ENCODE measurements at regions not wholly inside any gene's neighbourhood (a gene's known extent, or its start where the extent isn't known, plus 50 kb on each side); places are given as distances from the start of the nearest gene placed in this dataset.
"Not testable (repeated sequence)": the region's sequence is repeated elsewhere in the genome, so short reads cannot be mapped to it uniquely, and the experiment has no call there.

DNA sequence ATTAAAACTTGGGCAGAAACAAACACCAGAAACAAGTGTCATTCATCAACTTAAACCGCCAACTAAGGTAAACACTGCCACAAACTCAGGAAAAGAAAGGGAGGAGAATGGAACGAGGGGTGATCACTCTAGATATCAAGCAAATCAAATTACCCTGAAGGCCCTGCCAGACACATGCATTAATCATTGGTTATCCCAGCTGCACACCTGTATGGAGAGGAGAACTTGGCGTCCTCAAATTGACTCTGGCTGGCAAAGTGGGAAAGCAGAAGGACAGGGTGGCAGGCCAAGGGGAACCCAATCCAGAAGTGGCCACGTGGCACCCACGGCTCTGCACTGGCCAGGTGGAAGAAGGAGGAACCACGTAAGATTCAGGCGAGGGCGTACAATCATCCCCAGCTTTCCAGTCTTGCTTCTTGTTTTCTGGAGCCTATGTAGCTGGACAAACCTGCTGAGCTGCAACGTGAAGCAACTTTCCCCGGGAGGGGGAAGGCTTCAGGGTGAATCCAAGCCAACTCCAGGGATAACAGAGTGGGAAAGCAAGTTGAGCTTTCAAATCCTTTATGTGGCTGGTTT, 156.2 kb upstream of the JARID2 start:
- no peak for DNase-seq

GRCh38 chr6:15090145-15090579, 155.7 kb upstream of the JARID2 start:
- no peak for DNase-seq

- no peak for DNase-seq
Measured at GRCh38 chr6:15090745-15091384, 155.0 kb upstream of the JARID2 start.

GRCh38 chr6:15096894-15097837, 148.7 kb upstream of the JARID2 start:
- DNase-seq = no peak

DNA sequence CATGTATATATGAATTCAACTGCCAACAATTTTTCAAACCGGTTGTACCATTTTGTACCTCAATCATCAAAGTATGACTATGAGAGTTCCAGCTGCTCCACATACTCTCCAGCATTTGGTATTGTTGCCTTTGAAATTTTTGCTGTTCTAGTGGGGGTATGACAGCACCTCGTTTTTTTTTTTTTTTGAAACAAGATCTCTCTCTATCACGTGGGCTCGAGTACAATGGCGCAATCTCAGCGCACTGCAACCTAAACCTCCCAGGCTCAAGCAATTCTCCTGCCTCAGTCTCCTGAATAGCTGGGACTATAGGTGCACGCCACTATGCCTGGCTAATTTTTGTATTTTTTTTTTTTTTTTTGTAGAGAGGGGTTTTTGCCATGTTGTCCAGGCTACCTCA, 144.7 kb upstream of the JARID2 start:
- DNase-seq = no peak

DNA sequence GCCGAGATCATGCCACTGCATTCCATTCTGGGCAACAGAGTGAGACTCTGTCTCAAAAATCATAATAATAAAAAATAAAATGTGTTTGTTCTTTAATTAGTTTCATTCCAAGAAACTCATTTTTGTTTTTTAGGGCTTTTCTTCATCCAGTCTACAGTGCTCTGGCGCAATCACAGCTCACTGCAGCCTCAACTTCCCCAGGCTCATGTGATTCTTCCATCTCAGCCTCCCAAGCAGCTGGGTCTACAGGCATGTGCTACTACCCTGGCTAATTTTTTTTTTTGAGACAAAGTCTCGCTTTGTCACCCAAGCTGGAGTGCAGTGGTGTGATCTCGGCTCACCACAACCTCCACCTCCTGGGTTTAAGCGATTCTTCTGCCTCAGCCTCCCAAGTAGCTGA, 143.6 kb upstream of the JARID2 start:
- no peak for DNase-seq

DNA sequence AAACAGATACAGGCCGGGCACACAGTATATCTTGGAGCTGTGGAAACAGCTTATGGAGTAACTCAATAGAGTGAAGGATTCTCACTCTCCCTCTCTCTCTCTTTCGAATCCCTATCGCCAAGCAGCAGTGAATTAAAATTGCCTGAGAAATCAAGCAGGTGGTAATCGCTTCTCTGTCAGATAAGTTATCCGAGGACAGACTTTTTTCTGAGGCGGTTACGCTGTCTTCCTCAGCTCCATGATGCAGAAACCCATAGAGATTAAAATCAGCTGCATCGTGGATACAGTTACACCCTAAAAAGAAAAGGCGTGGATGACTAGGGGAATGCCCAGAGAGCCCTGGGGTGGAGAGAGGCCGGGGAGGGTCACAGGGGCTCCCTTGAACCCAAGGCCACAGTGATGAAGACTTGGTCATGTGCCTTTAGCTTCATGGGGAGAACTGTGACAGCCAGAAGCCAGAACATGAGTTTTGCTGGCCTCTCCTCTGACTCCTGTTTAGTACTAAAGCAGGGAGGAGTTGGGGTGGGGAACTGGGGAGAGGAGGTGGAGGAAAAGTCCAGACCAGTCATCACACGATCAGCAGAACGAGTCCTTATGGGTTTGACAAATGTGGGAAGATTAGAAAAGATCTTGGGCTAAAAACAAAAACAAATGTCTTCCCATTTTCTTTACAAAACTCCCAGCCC, 138.8 kb upstream of the JARID2 start:
- DNase-seq = no peak

DNA sequence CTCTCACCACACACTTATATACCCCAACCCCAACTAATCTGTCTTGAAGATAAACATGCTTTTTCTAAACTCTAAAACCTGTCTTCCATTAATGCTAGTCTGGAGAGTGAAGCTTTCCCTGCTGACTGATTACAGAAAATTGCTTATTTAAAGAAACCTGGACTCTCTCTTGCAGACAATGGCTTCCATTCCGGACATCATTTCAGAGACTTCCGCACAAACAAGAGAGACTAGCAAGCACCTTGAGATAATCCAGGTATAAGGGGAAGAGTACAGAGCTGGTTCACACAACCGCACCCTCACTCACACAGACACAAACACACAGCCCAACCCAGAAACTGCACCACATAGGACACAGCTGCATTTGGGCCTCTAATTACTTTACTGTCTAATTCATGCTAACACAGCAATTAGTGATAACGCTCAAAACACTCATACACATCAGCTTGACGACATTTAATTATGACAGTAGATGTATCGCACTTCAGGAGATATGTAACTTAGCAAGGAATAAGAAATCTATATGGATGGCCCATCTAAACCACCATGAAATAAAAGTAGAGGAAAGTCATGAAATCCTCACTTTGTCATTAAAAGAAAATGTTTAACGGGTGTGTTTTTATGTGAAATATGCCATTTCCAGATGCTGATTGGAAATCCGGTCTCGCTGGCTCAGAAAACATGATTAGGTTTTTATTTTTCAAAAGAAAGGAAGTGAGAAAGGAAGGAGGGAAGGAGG, 138.1 kb upstream of the JARID2 start:
- DNase-seq = no peak

- no peak for DNase-seq
Measured at GRCh38 chr6:15108383-15108715, 137.5 kb upstream of the JARID2 start.

DNA sequence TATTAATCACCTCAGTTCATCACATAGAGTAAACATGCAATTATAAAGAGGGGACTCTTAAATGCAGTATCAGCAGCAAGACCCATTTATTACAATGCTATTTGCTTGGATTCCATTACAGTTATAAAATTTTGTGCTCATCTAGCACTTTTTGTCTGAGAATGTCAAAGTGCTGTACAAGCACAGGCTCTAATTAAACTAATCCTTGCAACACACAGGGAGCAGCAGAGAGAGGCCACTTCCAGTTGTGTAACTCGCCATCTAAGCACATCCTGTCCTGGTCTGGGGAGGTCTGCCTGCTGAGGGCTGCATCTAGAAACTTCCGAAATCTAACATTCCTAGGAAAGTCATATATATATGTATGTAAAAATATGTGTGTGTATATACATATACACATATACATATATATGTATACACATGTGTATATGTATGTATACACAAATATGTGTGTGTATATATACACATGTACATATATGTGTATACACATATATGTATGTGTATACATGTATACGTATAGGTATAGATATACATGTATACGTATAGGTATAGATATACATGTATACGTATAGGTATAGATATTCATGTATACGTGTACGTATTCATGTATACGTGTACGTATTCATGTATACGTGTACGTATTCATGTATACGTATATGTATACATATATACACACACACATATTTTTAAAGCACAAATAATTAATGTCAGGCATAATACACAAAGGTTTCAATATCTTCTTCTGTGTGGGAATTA, 136.4 kb upstream of the JARID2 start:
- DNase-seq = no peak

- no peak for DNase-seq
Measured at GRCh38 chr6:15110726-15111354, 135.0 kb upstream of the JARID2 start.

GRCh38 chr6:15111576-15111975, 134.3 kb upstream of the JARID2 start:
- DNase-seq = not testable (repeated sequence)

- no peak for DNase-seq
Measured at GRCh38 chr6:15113587-15113986, 132.3 kb upstream of the JARID2 start.

DNA sequence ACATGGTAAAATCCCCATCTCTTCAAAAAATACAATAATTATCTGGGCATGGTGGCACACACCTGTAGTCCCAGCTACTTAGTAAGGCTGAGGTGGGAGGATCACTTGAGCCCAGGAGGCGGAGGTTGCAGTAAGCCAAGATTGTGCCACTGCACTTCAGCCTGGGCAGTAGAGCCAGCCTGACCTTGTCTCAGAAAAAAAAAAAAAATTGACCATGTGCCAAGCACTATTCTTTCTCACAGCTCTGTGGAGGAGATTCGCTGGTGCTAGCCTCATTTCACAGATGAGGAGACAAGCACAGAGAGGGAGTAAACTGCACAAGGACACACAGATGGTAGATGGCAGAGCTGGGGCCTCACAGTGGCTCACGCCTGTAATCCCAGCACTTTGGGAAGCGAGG, 131.8 kb upstream of the JARID2 start:
- DNase-seq = no peak

DNA sequence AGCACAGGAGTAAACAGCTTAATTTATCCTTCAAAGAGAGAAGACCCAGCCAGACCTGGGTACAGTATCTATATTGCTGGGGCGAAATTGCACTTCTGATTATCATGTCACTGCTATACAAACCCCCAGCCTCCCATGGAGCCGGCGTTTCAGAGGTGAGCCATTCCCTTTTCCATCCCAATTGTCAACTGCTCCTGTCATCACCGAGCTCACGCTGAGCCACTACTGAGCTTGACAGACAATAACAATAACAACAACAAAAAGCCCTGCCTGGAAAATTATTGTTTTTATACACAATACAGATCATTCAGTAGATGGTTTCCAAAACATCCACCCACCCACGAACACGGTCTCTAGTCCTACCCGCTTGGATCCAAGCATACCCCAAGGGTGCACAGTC, 129.0 kb upstream of the JARID2 start:
- DNase-seq = no peak

- DNase-seq = no peak
Measured at GRCh38 chr6:15121443-15121842, 124.4 kb upstream of the JARID2 start.

GRCh38 chr6:15121977-15122550, 123.8 kb upstream of the JARID2 start:
- DNase-seq = no peak

GRCh38 chr6:15129887-15130286, 116.0 kb upstream of the JARID2 start:
- no peak for DNase-seq

DNA sequence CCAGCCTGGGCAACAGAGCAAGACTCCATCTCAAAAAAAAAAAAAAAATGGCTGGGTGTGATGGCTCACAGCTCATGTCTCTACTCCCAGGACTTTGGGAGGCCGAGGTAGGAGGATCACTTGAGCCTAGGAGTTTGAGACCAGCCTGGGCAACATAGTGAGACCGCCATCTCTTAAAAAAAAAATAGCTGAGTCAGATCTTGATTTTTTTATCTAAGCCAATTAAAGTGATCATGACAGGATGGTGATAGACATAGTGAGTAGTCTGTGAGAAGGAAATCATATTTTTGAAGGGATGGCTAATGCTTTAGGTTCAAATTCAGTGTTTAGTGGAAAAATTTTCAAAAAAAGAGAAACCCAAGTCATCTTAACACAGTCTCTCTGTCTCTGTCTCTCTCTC, 114.6 kb upstream of the JARID2 start:
- DNase-seq = no peak

DNA sequence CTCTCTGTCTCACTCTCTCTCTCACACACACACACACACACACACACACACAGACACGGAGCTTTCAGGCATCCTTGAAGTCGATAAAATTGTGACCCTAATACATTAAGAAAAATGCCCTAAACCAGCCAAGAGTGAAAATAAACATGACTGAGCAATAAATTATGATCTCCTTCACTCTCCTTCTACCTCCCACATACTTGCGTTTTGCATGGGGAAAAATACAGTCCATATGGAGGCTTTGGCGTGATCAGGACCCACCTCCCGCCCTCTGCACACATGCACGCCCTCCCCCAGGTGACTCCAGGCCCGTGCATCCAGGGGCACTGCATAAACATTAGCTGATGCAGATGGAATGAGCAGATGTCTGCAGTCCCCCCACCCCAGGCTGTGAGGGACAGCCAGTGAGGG, 114.2 kb upstream of the JARID2 start:
- no peak for DNase-seq

- no peak for DNase-seq
Measured at GRCh38 chr6:15132167-15132566, 113.7 kb upstream of the JARID2 start.

Data from stimulated activated CD4-positive, alpha-beta T cell treated with anti-CD3 and anti-CD28 coated beads, Interleukin-4, amount 100 ng/mL, for 24 hours (primary cell).